ENCODE measurements at regions not wholly inside any gene's neighbourhood (a gene's known extent, or its start where the extent isn't known, plus 50 kb on each side); places are given as distances from the start of the nearest gene placed in this dataset.

- TF ChIP-seq EZH2 (IDR thresholded peaks at IDR 0.05; ENCODE audit: insufficient read depth, poor library complexity, severe bottlenecking) (no peak), EZH2phosphoT487 (IDR thresholded peaks at IDR 0.05; ENCODE audit: insufficient read depth, low read depth) (no peak)
- Histone ChIP-seq H3K36me3 (ENCODE audit: low read depth) (no peaks in the 10 kb centered on the region), H3K9ac (no peak overlapping the region), H3K9me3 (ENCODE audit: low read depth) (no peaks in the 10 kb centered on the region), H3K79me2 (ENCODE audit: insufficient read depth) (no peaks in the 10 kb centered on the region), H4K20me1 (ENCODE audit: insufficient read depth) (no peaks in the 10 kb centered on the region), H3K4me3 (no peak overlapping the region), H2AFZ (no peak overlapping the region), H3K27me3 (replicated peaks; ENCODE audit: insufficient read depth) (no peaks in the 10 kb centered on the region), H3K27ac (no peak overlapping the region), H3F3A (ENCODE audit: insufficient read depth) (no peaks in the 10 kb centered on the region), H3K4me2 (ENCODE audit: unreplicated experiment) (no peak overlapping the region), H3K4me1 (ENCODE audit: insufficient read depth) (no peaks in the 10 kb centered on the region), H3K9me2 (ENCODE audit: insufficient read depth) (no peaks in the 10 kb centered on the region)
- in situ Hi-C loops (cut with MboI): no loop called here
- DNase-seq: no peak
- WGBS, 2 experiments (ENCODE audit: low coverage in 1 of 2, low lambda C conversion rate in 2 of 2, missing lambda C conversion rate in 2 of 2): 13 to 14% methylated on average over 3 of the region's 3 CpGs
These were observed 831.6 kb upstream of the NDST4 start for GRCh38 chr4:115945026-115945425.

DNA sequence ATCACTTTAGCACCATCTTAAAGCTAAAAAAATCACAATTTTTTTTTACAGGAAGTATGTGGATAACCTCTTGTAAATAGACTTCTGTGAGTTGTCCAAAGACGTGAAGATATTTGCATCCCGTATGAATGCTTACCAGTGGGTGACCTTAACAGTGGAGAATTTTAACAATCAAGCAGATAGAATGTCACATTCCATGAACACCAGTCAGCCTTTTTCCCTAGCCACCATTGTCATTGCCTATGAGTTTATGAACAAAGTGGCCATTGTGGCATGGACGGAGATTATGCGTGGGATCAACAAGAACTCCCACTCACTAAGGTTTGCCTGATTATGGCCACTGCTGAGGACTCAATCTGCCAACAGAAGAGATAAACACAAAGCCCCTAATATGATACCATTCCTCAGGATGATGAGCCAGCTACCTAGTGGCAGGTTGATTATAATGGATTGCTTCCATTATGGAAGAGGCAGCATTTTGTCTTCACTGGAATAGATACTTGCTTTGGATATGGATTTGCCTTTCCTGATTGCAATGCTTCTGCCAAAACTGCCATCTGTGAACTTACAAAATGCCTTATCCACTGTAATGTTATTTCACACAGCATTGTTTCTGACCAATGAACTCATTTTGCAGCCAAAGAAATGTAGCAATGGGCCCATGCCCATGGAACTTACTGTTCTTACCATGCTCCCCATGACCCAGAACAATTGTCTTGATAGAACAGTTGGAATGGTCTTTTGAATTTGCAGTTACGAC, 830.9 kb upstream of the NDST4 start:
- Histone ChIP-seq H3K9ac (no peak overlapping the region), H3K4me1 (ENCODE audit: insufficient read depth) (no peaks in the 10 kb centered on the region), H3K27me3 (replicated peaks; ENCODE audit: insufficient read depth) (no peaks in the 10 kb centered on the region), H3K4me2 (ENCODE audit: unreplicated experiment) (no peak overlapping the region), H3K79me2 (ENCODE audit: insufficient read depth) (no peaks in the 10 kb centered on the region), H3K9me2 (ENCODE audit: insufficient read depth) (no peaks in the 10 kb centered on the region), H4K20me1 (ENCODE audit: insufficient read depth) (no peaks in the 10 kb centered on the region), H3K4me3 (no peak overlapping the region), H3K36me3 (ENCODE audit: low read depth) (no peaks in the 10 kb centered on the region), H3K9me3 (ENCODE audit: low read depth) (no peaks in the 10 kb centered on the region), H3K27ac (no peak overlapping the region), H3F3A (ENCODE audit: insufficient read depth) (no peaks in the 10 kb centered on the region), H2AFZ (no peak overlapping the region)
- in situ Hi-C loops (cut with MboI): no loop called here
- 44 to 55% methylated on average over 5 of the region's 5 CpGs for WGBS, 2 experiments (ENCODE audit: low coverage in 1 of 2, low lambda C conversion rate in 2 of 2, missing lambda C conversion rate in 2 of 2)
- no peak for DNase-seq
- no peak for TF ChIP-seq EZH2 (IDR thresholded peaks at IDR 0.05; ENCODE audit: insufficient read depth, poor library complexity, severe bottlenecking)
- no peak for TF ChIP-seq EZH2phosphoT487 (IDR thresholded peaks at IDR 0.05; ENCODE audit: insufficient read depth, low read depth)

- no peaks in the 10 kb centered on the region for H3K36me3 ChIP-seq (ENCODE audit: low read depth)
- no peaks in the 10 kb centered on the region for H3K79me2 ChIP-seq (ENCODE audit: insufficient read depth)
- no peaks in the 10 kb centered on the region for H3K9me3 ChIP-seq (ENCODE audit: low read depth)
- no peak overlapping the region for H3K4me2 ChIP-seq (ENCODE audit: unreplicated experiment)
- H3K27me3 ChIP-seq (replicated peaks; ENCODE audit: insufficient read depth): no peaks in the 10 kb centered on the region
- no peaks in the 10 kb centered on the region for H3F3A ChIP-seq (ENCODE audit: insufficient read depth)
- H3K9me2 ChIP-seq (ENCODE audit: insufficient read depth): no peaks in the 10 kb centered on the region
- in situ Hi-C loops (cut with MboI): no loop called here
- H4K20me1 ChIP-seq (ENCODE audit: insufficient read depth): no peaks in the 10 kb centered on the region
- no peak overlapping the region for H3K9ac ChIP-seq
- WGBS, 2 experiments (ENCODE audit: low coverage in 1 of 2, low lambda C conversion rate in 2 of 2, missing lambda C conversion rate in 2 of 2): 24 to 25% methylated on average over 4 of the region's 4 CpGs
- no peak overlapping the region for H3K27ac ChIP-seq
- H3K4me1 ChIP-seq (ENCODE audit: insufficient read depth): no peaks in the 10 kb centered on the region
- TF ChIP-seq EZH2 (IDR thresholded peaks at IDR 0.05; ENCODE audit: insufficient read depth, poor library complexity, severe bottlenecking) (no peak), EZH2phosphoT487 (IDR thresholded peaks at IDR 0.05; ENCODE audit: insufficient read depth, low read depth) (no peak)
- DNase-seq: no peak
- H3K4me3 ChIP-seq: no peak overlapping the region
- H2AFZ ChIP-seq: no peak overlapping the region
These were observed 825.5 kb upstream of the NDST4 start for GRCh38 chr4:115938764-115939443.

GRCh38 chr4:115929373-115929772, 816.0 kb upstream of the NDST4 start:
- Histone ChIP-seq H3K9me2 (ENCODE audit: insufficient read depth) (no peaks in the 10 kb centered on the region), H3K36me3 (ENCODE audit: low read depth) (no peaks in the 10 kb centered on the region), H3F3A (ENCODE audit: insufficient read depth) (no peaks in the 10 kb centered on the region), H3K4me3 (no peak overlapping the region), H3K27ac (no peak overlapping the region), H3K79me2 (ENCODE audit: insufficient read depth) (no peaks in the 10 kb centered on the region), H2AFZ (no peak overlapping the region), H4K20me1 (ENCODE audit: insufficient read depth) (no peaks in the 10 kb centered on the region), H3K4me1 (ENCODE audit: insufficient read depth) (no peaks in the 10 kb centered on the region), H3K9me3 (ENCODE audit: low read depth) (no peaks in the 10 kb centered on the region), H3K9ac (no peak overlapping the region), H3K27me3 (replicated peaks; ENCODE audit: insufficient read depth) (no peaks in the 10 kb centered on the region), H3K4me2 (ENCODE audit: unreplicated experiment) (no peak overlapping the region)
- WGBS, 2 experiments (ENCODE audit: low coverage in 1 of 2, low lambda C conversion rate in 2 of 2, missing lambda C conversion rate in 2 of 2): 38 to 45% methylated on average over 1 of the region's 1 CpG
- no peak for DNase-seq
- in situ Hi-C loops (cut with MboI): no loop called here
- no peak for TF ChIP-seq EZH2 (IDR thresholded peaks at IDR 0.05; ENCODE audit: insufficient read depth, poor library complexity, severe bottlenecking)
- TF ChIP-seq EZH2phosphoT487 (IDR thresholded peaks at IDR 0.05; ENCODE audit: insufficient read depth, low read depth): no peak

Measured in GM23248 (cell line).